ENCODE measurements at regions not wholly inside any gene's neighbourhood (a gene's known extent, or its start where the extent isn't known, plus 50 kb on each side); places are given as distances from the start of the nearest gene placed in this dataset.

DNA sequence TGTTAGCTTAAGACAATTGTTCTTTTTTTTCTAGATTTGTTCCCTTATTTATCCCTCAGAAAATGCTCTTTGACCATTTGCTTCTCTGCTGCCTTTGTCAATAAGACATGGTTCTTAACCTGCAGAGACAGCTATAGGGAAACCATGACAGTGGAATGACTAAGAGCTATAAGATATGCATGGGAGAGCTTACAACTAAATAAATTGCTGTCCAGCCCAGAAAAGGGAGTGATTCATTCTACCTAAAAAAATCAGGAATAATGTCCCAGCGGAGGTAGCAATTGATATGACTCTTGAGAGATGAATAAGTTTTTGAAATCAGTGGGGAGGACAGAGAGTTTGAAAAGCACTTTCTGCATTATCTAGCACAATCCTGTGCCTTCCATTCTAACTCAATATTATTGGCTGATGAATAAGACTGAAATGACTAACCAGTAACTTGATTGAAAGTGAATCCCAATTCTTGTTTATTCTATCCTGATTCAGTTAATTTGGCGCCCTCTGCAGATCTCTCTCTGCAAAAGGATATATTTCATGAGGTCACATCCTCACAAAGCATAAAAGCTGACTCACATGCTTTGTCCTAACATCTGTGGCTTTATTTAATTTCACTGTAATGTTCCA is 680.5 kb upstream of the API5 start:
- DNase-seq, result no peak

GRCh38 chr11:42646959-42647358 is 664.8 kb upstream of the API5 start:
- DNase-seq, result no peak

DNA sequence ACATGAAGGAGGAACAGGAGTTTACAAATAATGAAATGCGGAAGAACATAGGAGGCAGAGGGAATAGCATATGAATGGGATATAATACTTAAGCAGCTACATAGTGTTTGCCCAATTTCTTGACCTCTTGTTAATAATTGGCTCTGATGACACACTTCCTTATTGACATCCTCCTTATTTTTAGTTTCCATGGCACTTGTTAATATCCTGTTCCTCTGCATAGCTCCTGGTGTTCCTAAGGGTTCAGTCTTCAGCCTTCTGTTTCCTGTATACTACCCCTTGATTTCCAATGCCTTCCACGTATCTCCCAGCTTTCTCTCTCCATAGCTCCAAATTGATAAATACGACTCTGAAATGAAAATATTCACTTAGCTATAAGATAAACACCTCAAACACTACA is 663.8 kb upstream of the API5 start:
- no peak for DNase-seq

DNA sequence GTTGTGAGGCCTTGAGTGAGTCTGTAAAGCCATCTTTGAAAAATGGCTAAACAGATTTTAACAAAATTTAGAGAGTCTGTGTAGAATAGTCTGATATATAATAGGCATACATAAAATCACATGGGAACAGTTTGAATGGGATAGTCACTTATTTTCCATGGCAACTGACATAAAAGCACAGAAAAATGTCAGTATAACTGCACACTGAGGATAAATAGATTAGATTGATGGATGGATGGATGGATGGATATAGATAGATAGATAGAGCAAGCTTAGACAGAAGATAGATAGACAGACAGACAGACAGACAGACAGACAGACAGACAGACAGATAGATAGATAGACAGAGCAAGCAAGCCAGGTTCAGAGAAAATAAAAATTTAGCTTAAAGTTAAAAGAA is 660.2 kb upstream of the API5 start:
- DNase-seq, result no peak

GRCh38 chr11:42657169-42657568 is 654.6 kb upstream of the API5 start:
- no peak for DNase-seq

GRCh38 chr11:42661942-42662341 is 649.9 kb upstream of the API5 start:
- no peak for DNase-seq

DNA sequence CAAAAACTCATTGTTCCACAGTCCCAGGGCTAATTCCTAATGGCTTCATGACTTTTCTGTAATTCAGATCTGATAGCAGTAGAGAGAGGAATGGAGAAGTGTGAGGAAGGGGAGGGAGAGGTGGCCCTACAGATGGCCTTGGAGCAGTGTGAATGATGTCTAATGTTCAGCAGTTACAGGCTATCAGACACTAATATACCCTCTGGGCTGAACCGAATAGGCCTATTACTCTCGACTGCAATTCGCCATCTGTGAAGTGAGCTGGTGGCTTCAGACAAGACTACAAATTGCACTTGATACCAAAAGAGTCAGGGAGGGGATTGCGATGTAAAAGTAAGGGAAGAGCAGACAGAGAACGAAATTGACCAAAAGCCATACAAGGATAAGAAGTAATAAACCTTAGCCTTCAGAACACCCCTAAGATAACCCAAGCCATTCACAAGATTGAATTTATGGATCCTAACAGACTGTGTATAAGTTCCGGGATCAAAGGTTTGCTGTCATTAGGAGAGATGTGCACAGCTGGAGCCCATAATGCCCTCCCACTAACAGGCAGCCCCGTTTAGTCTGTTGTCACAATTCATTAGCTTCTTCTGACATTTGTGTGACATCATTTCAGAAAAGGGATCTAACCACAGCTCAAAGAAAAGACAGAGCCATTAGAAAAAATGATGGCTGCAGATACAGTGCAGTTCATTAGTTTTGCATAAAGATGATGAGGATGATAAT is 642.4 kb upstream of the API5 start:
- no peak for DNase-seq

DNA sequence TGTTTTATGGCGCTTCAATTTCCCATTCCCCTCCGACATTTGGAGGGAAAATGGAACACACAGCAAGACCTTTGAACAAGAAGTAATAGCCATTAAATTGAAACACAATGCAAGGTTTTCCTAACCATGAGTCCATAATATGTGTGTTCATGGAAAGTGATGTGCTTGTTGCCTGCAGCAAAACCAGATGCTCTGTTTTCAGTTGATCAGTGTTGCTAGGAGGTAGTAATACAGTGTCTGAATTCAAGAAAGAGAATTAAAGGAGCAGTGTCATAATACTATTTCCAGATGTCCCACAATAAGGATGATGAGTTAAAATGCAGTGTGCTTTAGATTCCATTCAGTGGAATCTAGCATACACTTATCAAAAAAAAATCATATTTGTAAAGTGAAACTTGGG is 637.4 kb upstream of the API5 start:
- DNase-seq, result no peak

DNA sequence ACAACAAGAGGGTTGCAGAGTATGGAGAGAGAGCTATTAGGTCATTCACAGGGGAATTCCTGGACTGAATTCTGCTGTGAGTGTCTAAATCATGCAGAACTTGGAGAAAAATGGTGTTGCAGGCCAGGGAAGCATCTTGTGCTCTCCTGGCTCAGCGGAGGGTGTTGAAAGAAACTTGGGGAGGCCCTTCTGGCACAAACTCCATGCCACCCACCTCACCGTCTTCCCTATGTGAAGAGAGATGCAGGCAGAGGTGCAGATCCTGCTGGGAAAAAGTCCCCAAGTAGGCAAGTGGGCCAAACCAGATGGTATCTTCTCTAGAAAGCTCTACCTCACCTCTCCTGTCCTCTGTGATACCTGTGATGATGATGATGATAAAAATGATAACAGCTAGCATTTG is 604.3 kb upstream of the API5 start:
- DNase-seq, result no peak

DNA sequence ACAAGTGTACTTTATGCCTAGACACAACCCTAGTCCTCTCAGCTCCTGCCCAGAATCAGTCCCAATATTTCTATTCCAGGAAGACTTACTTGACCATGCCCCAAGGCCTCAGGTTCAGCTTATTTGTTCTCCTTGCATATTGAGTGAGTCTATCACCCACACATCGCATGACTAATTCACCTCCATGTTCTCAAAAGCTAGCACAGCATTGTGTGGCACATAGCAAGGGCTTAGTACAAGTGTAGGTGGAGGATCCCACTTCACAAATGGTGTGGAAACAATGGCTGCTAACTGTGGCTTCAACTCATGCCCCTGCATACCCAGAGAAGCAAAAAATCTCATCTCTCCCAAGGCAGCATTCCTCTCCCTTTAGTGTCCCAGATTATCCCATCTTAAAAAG is 602.6 kb upstream of the API5 start:
- no peak for DNase-seq

DNA sequence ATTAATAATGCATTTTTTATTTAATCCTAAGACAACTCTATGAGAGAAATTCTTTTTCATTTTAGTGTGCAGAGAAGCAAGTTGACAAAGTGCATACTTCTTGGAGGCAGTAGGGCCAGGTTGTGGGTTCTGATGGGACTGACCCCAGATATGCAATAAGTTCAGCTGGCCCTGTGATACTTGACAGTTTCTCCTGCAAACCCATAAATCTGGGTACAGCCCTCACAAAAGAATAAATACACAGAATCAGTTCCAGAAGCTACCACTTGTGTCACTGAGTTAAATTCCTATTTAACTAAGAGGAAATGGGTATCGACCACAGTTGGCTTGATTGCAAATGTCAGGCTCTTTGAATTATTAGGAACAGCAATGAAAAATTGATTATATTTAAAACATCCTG is 598.5 kb upstream of the API5 start:
- DNase-seq, result no peak

DNA sequence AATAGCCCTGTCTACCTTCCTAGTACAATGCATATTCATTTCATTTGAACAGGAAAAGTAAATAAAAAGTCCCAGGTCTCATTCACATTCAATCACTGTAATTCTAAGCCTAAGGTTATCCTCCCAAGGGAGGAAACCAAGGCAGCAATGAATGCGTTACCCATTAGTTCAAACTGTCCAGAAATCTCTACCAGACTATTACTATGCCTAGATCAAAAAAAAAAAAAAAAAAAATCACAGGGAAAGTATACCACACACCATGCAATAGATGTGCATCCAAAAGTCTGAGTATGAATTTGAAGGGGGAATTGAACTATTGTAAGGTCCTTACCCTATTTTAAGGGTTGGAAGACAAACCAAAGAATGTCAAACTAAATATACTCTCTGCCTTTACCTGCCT is 598.0 kb upstream of the API5 start:
- no peak for DNase-seq

GRCh38 chr11:42720716-42721563 is 590.9 kb upstream of the API5 start:
- no peak for DNase-seq

- no peak for DNase-seq
Measured at GRCh38 chr11:42727879-42728278, 583.9 kb upstream of the API5 start.

DNA sequence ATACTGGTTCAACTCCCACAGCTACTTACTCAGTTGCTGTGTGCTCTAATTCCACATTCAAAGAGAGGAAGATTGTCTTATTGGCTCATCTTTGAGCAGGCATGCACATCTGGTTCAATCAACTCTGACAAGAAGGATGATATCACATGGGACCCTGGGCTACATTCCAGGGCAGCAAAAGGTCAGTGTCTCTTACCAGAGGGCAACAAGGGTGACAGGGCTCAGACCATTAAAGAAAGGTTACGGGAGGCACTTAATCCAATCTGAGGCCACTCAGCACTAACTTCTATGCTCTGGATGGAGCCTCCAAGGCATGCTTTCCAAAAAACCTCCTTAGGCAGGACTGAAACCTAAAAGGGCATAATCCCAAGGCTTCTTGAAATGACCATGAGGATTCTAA is 549.4 kb upstream of the API5 start:
- no peak for DNase-seq

- no peak for DNase-seq
Measured at GRCh38 chr11:42764936-42765335, 546.9 kb upstream of the API5 start.

GRCh38 chr11:42768576-42768975 is 543.2 kb upstream of the API5 start:
- DNase-seq, result no peak

DNA sequence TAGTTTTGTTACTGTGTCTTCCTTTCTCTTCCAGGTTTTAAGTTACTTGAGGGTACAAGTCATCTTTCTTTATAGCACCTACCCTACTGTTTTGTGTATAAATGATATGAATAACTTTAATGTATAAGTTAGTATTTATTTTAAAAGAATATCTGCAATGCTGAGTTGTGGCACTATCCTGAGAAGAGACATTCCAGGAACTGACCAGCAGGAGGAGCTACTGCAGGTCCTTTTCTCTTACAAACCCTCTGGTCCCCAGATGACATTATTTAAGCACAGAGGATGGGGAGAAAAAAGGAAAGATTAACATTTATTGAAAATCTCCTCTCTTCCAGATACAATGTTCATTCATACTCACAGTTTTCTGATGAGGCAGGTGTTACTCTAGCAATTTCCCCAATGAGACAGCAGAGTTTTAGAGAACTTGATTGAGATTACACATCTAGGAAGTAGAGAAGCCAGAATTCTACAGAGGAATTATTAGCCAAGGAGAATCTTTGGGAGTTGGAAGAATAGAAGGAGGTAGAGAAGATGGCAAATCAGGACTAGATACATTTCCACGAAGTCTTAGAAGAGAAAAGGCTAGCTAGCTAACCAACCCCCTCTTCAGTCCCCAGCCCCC is 541.2 kb upstream of the API5 start:
- DNase-seq, result no peak

DNA sequence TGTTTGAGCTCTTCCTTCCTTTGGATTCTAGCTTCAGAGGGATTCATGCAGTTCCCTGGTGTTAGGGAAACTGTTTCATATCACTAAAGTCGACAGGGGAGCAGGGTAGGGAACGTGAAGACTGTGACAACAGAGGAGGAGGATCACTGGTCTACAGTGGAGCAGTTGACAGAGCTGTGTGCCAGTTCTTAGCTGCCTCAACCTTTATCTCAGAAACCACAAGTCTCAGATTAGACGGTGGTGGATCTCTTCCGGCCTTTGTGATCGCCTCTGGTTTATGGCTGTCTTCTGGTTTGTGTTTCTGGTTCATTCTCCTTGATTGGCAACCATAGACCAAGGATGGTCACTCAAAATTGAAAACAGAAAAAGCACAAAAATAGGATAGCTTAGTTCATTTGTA is 538.9 kb upstream of the API5 start:
- no peak for DNase-seq

- no peak for DNase-seq
Measured at GRCh38 chr11:42773729-42774128, 538.1 kb upstream of the API5 start.

GRCh38 chr11:42774567-42774966 is 537.2 kb upstream of the API5 start:
- DNase-seq, result no peak

DNA sequence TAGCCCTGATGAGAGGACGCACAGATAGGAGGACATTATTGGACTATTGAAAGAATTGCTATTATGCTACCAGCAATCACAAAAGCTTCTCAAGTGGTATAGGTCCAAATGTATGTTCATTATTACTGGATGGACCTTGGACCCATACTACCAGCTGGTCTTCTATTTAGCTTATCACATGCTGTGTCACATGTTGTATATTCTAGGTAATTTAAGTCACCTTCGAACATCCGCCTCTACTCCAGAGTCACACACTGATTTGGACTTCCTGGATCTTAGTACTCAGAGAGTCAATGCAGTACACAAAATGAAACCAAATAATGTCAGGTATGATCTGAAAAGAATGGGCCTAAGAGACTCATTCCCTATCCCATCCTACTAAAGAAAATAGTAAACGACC is 534.0 kb upstream of the API5 start:
- no peak for DNase-seq

DNA sequence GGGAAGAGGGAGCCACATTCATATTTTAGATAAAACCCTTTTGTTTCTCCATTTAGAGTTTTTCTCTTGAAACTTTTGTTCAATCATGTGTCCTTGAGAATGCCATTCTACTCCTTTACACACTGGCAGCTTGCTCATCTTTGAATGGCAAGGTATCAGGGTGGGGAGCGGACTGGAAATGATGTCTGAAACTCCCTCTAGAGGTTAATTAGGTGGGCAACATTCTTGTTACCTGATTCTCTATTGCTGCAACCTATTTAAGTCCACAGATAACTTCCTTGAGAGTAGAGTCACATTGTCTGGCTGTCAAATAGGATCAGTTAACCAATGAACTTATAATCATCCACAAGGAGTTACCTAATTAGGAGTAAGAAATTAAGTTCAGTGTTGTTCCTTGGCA is 533.6 kb upstream of the API5 start:
- DNase-seq, result no peak

GRCh38 chr11:42779555-42779954 is 532.2 kb upstream of the API5 start:
- DNase-seq, result no peak

Measured in SW 1271 (cell line).